ENCODE measurements at regions not wholly inside any gene's neighbourhood (a gene's known extent, or its start where the extent isn't known, plus 50 kb on each side); places are given as distances from the start of the nearest gene placed in this dataset.

DNA sequence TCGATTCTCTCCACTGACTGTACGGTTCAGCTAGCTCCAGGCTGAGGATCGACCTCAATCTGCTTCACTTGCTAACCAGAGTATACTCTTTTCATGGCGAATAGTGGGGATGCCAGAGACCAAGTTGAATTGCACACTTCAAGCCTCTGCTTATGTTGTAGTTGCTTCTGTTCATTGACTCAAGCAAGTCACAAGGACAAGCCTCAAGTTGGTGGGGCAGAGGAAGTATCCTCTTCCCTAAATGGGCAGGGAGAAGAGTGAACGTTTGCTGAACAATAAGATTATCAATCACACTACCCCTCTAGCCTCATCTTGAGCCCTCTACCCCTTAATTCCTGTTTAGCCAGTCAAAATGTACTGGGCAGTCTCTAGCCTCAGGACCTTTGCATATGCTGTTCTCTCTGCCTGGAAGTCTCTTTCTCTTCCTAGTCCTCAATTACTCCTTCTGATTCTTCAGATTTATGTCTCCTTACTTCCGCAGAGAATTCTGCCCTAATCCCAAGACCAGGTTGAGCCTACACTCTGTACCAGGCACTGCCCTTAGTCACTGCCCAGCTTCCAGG lies 390.4 kb upstream of the PROK2 start:
- Histone ChIP-seq H3K56ac (ENCODE audit: extremely low read depth, insufficient read depth, low read length) (no peak overlapping the region), H3K4me1 (ENCODE audit: control insufficient read depth, insufficient read depth, low read length) (no peaks in the 10 kb centered on the region), H3K36me3 (ENCODE audit: control insufficient read depth, insufficient read depth, low read length) (no peaks in the 10 kb centered on the region), H2BK120ac (ENCODE audit: low read depth, low read length) (no peak overlapping the region), H3K9me3 (ENCODE audit: control insufficient read depth, insufficient read depth, low read length) (no peaks in the 10 kb centered on the region; the same call in 1 of the 2 replicates), H2BK20ac (ENCODE audit: low read depth, low read length) (no peak overlapping the region), H3K9ac (ENCODE audit: low read depth, low read length) (no peak overlapping the region), H3K18ac (ENCODE audit: low read depth, low read length) (no peak overlapping the region), H3K9me1 (ENCODE audit: insufficient read depth, low read length) (no peaks in the 10 kb centered on the region), H2BK15ac (ENCODE audit: low read depth, low read length) (no peak overlapping the region), H3K23ac (ENCODE audit: low read depth, low read length) (no peak overlapping the region), H3K4ac (ENCODE audit: low read depth, low read length) (no peak overlapping the region), H2AFZ (replicated peaks; ENCODE audit: low read length, poor library complexity) (no peak overlapping the region), H3K4me3 (ENCODE audit: insufficient read depth, low read depth, low read length) (no peak overlapping the region), H4K91ac (ENCODE audit: insufficient read depth, low read depth, low read length) (no peak overlapping the region), H3K14ac (replicated peaks; ENCODE audit: low read depth, low read length) (no peak overlapping the region; the same call in 1 of the 2 replicates), H4K5ac (ENCODE audit: low read depth, low read length) (no peak overlapping the region), H3K4me2 (ENCODE audit: low read depth, low read length) (no peak overlapping the region), H2AK5ac (ENCODE audit: low read depth, low read length) (no peak overlapping the region), H4K20me1 (ENCODE audit: insufficient read depth, low read length) (no peaks in the 10 kb centered on the region), H2BK5ac (ENCODE audit: low read depth, low read length, poor library complexity, severe bottlenecking) (no peak overlapping the region), H3K79me1 (ENCODE audit: low read depth in 1 of 2, low read length in 2 of 2) (no peaks in the 10 kb centered on the region), H4K8ac (ENCODE audit: low read depth in 2 of 2, low read length in 2 of 2) (no peak overlapping the region), H2AK9ac (replicated peaks; ENCODE audit: low read depth, low read length, poor library complexity) (no peak overlapping the region), H3K27ac (ENCODE audit: insufficient read depth, low read length) (no peak overlapping the region), H3K27me3 (ENCODE audit: control insufficient read depth, insufficient read depth, low read length) (peaks cover 22% of the 10 kb centered on the region)
- DNase-seq (no peak), ATAC-seq (ENCODE audit: low read depth) (no peak)
- in situ Hi-C loops (cut with MboI; ENCODE audit: low sequenced_read_pairs): no loop called here
- WGBS, 2 experiments (ENCODE audit: extremely low coverage in 2 of 2, insufficient read length in 1 of 2): 60% methylated on average over 1 of the region's 6 CpGs; no CpG with 5 or more reads in 1 of the 2 experiments
- intact Hi-C loops (cut with micrococcal nuclease): no loop called here
- POLR2A ChIA-PET (ENCODE audit: unreplicated experiment): no interaction called here
- TF ChIP-seq MAFK (IDR thresholded peaks at IDR 0.05; ENCODE audit: low read depth, low read length) (no peak), CEBPB (IDR thresholded peaks at IDR 0.05; ENCODE audit: low read depth, low read length) (no peak), RFX5 (IDR thresholded peaks at IDR 0.05; ENCODE audit: low read depth, low read length) (no peak), MAZ (IDR thresholded peaks at IDR 0.05; ENCODE audit: borderline replicate concordance, low read depth, low read length) (no peak), RAD21 (IDR thresholded peaks at IDR 0.05; ENCODE audit: low read length) (no peak)
- TF ChIP-seq, protein P1, sequence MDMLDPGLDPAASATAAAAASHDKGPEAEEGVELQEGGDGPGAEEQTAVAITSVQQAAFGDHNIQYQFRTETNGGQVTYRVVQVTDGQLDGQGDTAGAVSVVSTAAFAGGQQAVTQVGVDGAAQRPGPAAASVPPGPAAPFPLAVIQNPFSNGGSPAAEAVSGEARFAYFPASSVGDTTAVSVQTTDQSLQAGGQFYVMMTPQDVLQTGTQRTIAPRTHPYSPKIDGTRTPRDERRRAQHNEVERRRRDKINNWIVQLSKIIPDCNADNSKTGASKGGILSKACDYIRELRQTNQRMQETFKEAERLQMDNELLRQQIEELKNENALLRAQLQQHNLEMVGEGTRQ (IDR thresholded peaks at IDR 0.05; ENCODE audit: low read depth, low read length): no peak
- TF ChIP-seq, protein P2, sequence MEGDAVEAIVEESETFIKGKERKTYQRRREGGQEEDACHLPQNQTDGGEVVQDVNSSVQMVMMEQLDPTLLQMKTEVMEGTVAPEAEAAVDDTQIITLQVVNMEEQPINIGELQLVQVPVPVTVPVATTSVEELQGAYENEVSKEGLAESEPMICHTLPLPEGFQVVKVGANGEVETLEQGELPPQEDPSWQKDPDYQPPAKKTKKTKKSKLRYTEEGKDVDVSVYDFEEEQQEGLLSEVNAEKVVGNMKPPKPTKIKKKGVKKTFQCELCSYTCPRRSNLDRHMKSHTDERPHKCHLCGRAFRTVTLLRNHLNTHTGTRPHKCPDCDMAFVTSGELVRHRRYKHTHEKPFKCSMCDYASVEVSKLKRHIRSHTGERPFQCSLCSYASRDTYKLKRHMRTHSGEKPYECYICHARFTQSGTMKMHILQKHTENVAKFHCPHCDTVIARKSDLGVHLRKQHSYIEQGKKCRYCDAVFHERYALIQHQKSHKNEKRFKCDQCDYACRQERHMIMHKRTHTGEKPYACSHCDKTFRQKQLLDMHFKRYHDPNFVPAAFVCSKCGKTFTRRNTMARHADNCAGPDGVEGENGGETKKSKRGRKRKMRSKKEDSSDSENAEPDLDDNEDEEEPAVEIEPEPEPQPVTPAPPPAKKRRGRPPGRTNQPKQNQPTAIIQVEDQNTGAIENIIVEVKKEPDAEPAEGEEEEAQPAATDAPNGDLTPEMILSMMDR (conservative IDR thresholded peaks at IDR 0.05; ENCODE audit: low read depth, low read length): no peak
- TF ChIP-seq, protein P3, sequence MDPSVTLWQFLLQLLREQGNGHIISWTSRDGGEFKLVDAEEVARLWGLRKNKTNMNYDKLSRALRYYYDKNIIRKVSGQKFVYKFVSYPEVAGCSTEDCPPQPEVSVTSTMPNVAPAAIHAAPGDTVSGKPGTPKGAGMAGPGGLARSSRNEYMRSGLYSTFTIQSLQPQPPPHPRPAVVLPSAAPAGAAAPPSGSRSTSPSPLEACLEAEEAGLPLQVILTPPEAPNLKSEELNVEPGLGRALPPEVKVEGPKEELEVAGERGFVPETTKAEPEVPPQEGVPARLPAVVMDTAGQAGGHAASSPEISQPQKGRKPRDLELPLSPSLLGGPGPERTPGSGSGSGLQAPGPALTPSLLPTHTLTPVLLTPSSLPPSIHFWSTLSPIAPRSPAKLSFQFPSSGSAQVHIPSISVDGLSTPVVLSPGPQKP (IDR thresholded peaks at IDR 0.05; ENCODE audit: borderline replicate concordance, low read depth, low read length): no peak
- BruUV-seq (replicated peaks): no TSS peak
- CTCF ChIA-PET: interaction anchor here (0.5 to 0.6 kb wide), 2 partner anchors 407 to 597 kb away, joined by 3 read pairs; no protein-coding TSS in a partner anchor
- dilution Hi-C loops (cut with HindIII; ENCODE audit: low sequenced_read_pairs, unreplicated experiment): no loop called here

Measured in IMR-90 (cell line).